Transverse colon (tissue), 4 donors: ENCODE measurements at regions not wholly inside any gene's neighbourhood (a gene's known extent, or its start where the extent isn't known, plus 50 kb on each side); places are given as distances from the start of the nearest gene placed in this dataset.

Source experiments
- CTCF ChIP-seq, 5 experiments: fragments of 200-600 bp in 3 of 5; fragments of 450-650 bp in 2 of 5; sonication (generic) in 3 of 5; IDR thresholded peaks; 1 replicate in 2 of 5; 2 replicates in 3 of 5; pipeline ENCODE4 v1.5.1; 2016 to 2017; ENCODE audit warnings: antibody characterized with exemption in 5 of 5, inconsistent platforms in 3 of 5, mild to moderate bottlenecking in 2 of 5, moderate library complexity in 1 of 5
- POLR2A ChIP-seq: fragments of 450-650 bp; IDR thresholded peaks from one replicate; pipeline ENCODE4 v1.6.1; 2016; ENCODE audit warnings: antibody characterized with exemption, mild to moderate bottlenecking, moderate library complexity
- POLR2AphosphoS5 ChIP-seq, 3 donors: sonication (generic); formaldehyde crosslinking; IDR thresholded peaks; one replicate each; pipeline ENCODE4 v1.6.1; 2016; ENCODE audit warnings: antibody characterized with exemption in 3 of 3

- TF ChIP-seq POLR2AphosphoS5 (IDR thresholded peaks at IDR 0.05) (no peak), CTCF (IDR thresholded peaks at IDR 0.05) (no peak), POLR2A (no peak)
Measured at GRCh38 chr4:43325220-43325967, 432.9 kb downstream of the GRXCR1 start.
